C4-2B (cell line): ENCODE measurements at regions not wholly inside any gene's neighbourhood (a gene's known extent, or its start where the extent isn't known, plus 50 kb on each side); places are given as distances from the start of the nearest gene placed in this dataset.

Experiments
- ZFX ChIP-seq: fragments of 450-650 bp; IDR thresholded peaks from 2 replicates; pipeline ENCODE4 v1.6.1; 2017
- TF ChIP-seq, protein P1 (sequence below): fragments of 450-650 bp; conservative IDR thresholded peaks from 2 replicates; pipeline ENCODE4 v1.5.1; 2017; ENCODE audit warnings: mild to moderate bottlenecking

DNA sequence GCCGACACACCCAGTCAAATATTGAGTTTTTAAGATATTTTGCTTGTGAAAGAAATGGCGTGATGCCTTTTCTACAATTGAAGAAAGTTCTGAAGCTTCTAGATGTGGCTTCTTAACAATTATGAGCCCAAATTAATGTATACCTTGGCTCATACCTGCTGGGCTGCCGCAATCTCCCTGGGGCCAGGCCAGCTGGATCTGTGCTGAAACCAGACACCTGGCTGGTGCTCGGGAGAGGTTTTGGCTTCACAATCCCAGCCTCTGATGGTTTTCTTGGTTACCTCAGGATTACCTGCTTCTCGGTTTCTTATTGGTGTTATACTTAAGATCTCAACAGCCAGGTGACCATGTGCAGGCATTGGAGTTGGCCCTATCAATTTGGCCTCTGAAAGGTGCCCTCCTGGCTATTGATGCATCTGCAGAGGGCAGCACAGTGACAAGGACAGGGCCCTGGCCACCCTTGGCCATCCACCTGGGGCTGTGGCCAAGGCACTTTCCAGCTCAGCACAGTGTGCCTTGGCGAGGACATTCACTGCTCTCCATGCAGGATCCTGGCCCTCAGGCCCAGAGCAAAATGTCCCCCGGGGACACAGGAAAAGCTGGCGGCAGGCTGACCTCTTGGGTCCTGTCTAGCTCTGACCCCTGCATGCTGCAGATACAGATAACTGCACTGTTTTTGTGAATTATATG, 305.0 kb downstream of the ZNF536 start:
- TF ChIP-seq, protein P1, sequence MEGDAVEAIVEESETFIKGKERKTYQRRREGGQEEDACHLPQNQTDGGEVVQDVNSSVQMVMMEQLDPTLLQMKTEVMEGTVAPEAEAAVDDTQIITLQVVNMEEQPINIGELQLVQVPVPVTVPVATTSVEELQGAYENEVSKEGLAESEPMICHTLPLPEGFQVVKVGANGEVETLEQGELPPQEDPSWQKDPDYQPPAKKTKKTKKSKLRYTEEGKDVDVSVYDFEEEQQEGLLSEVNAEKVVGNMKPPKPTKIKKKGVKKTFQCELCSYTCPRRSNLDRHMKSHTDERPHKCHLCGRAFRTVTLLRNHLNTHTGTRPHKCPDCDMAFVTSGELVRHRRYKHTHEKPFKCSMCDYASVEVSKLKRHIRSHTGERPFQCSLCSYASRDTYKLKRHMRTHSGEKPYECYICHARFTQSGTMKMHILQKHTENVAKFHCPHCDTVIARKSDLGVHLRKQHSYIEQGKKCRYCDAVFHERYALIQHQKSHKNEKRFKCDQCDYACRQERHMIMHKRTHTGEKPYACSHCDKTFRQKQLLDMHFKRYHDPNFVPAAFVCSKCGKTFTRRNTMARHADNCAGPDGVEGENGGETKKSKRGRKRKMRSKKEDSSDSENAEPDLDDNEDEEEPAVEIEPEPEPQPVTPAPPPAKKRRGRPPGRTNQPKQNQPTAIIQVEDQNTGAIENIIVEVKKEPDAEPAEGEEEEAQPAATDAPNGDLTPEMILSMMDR, result no peak
- TF ChIP-seq ZFX, result no peak
